Body of pancreas (tissue), 4 donors: ENCODE measurements at regions not wholly inside any gene's neighbourhood (a gene's known extent, or its start where the extent isn't known, plus 50 kb on each side); places are given as distances from the start of the nearest gene placed in this dataset.

Experiments
- ATAC-seq: fragments of 150-250 bp; one replicate; pipeline ENCODE4 v1.9.1; 2016
- DNase-seq, 4 donors: peaks; one replicate each; pipeline ENCODE4 v3.0.0-alpha.2; 2019
- H3K27ac ChIP-seq, 4 donors: fragments of 200-600 bp; sonication (generic); 1 replicate in 3 of 4; 2 replicates in 1 of 4; pipeline versions ENCODE4 v1.5.1 to v1.6.1; 2016 to 2019; ENCODE audit warnings: mild to moderate bottlenecking in 1 of 4, mixed read lengths in 1 of 4, moderate library complexity in 1 of 4
- H3K27me3 ChIP-seq, 2 donors: fragments of 200-600 bp; sonication (generic); one replicate each; pipeline ENCODE4 v1.6.0; 2016; ENCODE audit warnings: mild to moderate bottlenecking in 1 of 2
- H3K36me3 ChIP-seq, 2 donors: fragments of 200-600 bp; sonication (generic); replicated peaks in 1 of 2; 2 replicates each; pipeline ENCODE4 v1.5.1; 2016; ENCODE audit warnings: low read depth in 2 of 2; ENCODE audit not compliant: insufficient read depth in 1 of 2
- H3K4me1 ChIP-seq: fragments of 200-600 bp; sonication (generic); one replicate; pipeline ENCODE4 v1.6.0; 2016
- H3K4me3 ChIP-seq, 2 donors: fragments of 200-600 bp; sonication (generic); 1 replicate in 1 of 2; 2 replicates in 1 of 2; pipeline ENCODE4 v1.5.1; 2016 to 2019
- H3K9me3 ChIP-seq, 3 donors: fragments of 200-600 bp; sonication (generic); 1 replicate in 2 of 3; 2 replicates in 1 of 3; pipeline ENCODE4 v1.5.1; 2016
- POLR2A ChIP-seq, 3 donors: fragments of 450-650 bp; IDR thresholded peaks; one replicate each; pipeline ENCODE4 v1.6.1; 2016; ENCODE audit warnings: antibody characterized with exemption in 3 of 3, mild to moderate bottlenecking in 2 of 3
- WGBS, 2 donors: methylation state at CpG; one replicate each; pipeline ENCODE4 v1.1.5; 2017; 5-methylcytosine and 5-hydroxymethylcytosine counted together
- intact Hi-C: fragments of 100-400 bp; cut with DNase I; formaldehyde crosslinking; loops from one replicate; pipeline ENCODE4 v1.15.1; 2023
- TF ChIP-seq, protein P1 (sequence below), 7 experiments: fragments of 450-650 bp in 4 of 7; fragments of 200-600 bp in 3 of 7; sonication (generic) in 3 of 7; IDR thresholded peaks; one replicate each; pipeline ENCODE4 v1.5.1; 2016 to 2019; ENCODE audit warnings: antibody characterized with exemption in 7 of 7

DNA sequence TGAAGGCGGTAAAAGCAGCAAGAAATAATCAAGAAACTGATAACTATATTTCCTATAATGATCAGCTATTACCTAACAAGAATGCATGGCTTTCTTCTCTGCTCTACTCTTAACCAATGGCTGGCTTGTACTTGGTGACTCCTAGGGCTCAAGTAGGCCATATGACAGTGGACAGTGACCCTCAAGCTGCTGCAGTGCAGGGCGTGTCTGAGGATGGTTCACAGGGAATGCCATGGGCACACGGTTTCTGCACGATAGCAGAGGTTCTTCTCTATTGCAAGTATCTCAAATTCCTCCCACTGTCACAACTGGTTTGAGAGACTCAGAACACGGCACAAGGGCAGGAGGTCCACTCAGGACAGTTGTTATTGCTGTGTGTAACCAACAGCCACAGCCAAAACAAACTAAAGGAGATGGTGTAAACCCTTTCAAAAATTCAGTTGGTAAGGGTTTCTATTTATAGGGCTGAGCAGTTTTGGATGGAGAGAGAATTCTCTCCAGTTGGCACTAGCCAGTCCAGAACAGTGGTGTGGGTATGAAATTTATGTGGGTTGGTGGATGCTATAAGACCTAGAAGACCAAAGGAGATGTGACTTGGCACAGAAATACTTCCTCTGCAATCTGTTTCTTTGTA, 103.2 kb upstream of the ST8SIA2 start:
- Histone ChIP-seq H3K4me1 (no peaks in the 10 kb centered on the region), H3K4me3 (no peak overlapping the region), H3K36me3 (no peaks in the 10 kb centered on the region), H3K27me3 (no peaks in the 10 kb centered on the region), H3K9me3 (no peaks in the 10 kb centered on the region), H3K27ac (no peak overlapping the region)
- no peak for ATAC-seq
- intact Hi-C loops: no loop called here
- DNase-seq: no peak
- WGBS, 2 donors: 85% methylated on average over 5 of the region's 5 CpGs
- TF ChIP-seq POLR2A (IDR thresholded peaks at IDR 0.05): no peak
- TF ChIP-seq, protein P1, sequence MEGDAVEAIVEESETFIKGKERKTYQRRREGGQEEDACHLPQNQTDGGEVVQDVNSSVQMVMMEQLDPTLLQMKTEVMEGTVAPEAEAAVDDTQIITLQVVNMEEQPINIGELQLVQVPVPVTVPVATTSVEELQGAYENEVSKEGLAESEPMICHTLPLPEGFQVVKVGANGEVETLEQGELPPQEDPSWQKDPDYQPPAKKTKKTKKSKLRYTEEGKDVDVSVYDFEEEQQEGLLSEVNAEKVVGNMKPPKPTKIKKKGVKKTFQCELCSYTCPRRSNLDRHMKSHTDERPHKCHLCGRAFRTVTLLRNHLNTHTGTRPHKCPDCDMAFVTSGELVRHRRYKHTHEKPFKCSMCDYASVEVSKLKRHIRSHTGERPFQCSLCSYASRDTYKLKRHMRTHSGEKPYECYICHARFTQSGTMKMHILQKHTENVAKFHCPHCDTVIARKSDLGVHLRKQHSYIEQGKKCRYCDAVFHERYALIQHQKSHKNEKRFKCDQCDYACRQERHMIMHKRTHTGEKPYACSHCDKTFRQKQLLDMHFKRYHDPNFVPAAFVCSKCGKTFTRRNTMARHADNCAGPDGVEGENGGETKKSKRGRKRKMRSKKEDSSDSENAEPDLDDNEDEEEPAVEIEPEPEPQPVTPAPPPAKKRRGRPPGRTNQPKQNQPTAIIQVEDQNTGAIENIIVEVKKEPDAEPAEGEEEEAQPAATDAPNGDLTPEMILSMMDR (IDR thresholded peaks at IDR 0.05): no peak

DNA sequence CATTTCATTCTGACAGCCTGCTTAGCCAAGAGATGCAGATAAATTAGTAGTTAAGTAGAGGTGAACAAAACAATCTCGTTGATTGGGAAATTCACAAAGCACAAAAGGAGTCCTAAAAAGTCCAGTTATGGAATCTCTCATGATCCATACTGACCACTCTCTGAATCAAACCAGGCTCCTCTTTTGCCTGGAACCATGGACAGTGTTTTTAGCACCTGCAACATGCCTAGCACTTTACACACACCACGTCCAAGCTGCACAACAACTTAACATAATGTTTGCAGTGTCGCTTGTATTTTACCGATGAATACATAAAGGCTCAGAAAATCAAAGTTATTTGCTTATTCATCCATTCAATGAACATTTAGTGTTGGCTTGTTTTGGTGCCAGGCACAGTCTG, 101.8 kb upstream of the ST8SIA2 start:
- WGBS, 2 donors: 55 to 57% methylated on average over 4 of the region's 4 CpGs
- Histone ChIP-seq H3K4me3 (no peak overlapping the region), H3K36me3 (no peaks in the 10 kb centered on the region), H3K27me3 (no peaks in the 10 kb centered on the region), H3K4me1 (no peaks in the 10 kb centered on the region), H3K27ac (no peak overlapping the region), H3K9me3 (no peaks in the 10 kb centered on the region)
- ATAC-seq (no peak), DNase-seq (no peak)
- no peak for TF ChIP-seq POLR2A (IDR thresholded peaks at IDR 0.05)
- TF ChIP-seq, protein P1 (IDR thresholded peaks at IDR 0.05): no peak
- intact Hi-C loops: no loop called here

DNA sequence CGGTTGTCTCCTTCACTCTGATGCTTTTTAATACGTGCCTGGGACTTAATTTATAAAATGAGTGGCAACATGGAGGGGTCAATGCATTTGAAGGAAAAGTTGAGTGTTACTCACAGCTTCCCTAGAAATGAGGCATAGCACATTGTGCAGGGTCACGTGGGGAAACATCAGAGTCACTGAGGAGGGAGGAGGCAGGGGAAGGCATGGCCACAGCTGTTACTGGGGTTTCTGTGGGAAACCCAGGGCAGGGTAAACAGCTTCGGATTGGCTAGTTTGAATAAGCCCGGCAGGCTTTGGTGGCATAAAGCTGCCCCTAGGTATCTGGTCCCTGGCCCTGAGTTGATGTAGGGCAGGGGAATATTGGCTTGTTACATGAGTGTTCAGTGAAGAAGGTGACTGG, 98.9 kb upstream of the ST8SIA2 start:
- no peak for ATAC-seq
- no peaks in the 10 kb centered on the region for H3K27me3 ChIP-seq

DNA sequence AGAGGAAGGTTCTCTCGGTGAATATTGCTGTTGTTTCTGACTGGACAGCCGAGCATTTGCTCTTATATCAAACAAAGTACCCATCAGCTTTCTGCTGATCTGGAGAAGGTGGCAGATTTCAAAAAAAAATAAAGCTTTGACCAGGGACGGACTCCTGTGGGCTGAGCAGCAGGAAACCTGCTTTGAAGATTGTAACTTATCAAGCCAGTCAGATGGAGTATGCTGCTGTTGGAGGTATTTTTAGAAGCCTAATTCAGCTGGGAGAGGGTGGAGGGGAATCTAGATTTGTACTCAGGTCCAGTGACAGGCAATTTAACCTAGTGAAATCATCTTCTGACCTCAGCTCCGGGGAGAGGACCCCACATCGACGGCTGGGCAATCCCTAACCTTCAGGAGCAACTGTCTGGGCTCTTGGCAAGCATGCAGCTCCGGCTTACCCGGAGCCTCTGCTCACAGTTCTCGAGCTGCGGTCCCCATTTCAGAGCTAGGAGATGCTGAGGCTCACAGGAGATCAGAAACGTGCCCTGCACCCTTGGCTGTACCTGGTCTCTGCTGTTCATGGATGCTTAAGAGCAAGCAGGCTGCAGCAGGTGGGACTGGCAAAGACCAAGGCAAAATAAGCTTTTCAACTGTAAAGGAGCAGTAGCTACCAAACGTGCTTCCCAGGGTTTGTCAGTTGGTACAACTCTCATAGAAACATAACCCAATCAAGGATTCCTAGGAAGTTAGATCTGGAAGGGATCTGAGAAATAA, 89.3 kb upstream of the ST8SIA2 start:
- H3K36me3 ChIP-seq: no peaks in the 10 kb centered on the region
- ATAC-seq (no peak), DNase-seq (no peak)
- no peaks in the 10 kb centered on the region for H3K9me3 ChIP-seq
- no peaks in the 10 kb centered on the region for H3K27me3 ChIP-seq
- no peak overlapping the region for H3K4me3 ChIP-seq
- 28 to 30% methylated on average over 5 to 12 of the region's 12 CpGs for WGBS, 2 donors
- no peak for TF ChIP-seq POLR2A (IDR thresholded peaks at IDR 0.05)
- TF ChIP-seq, protein P1 (IDR thresholded peaks at IDR 0.05): no peak
- intact Hi-C loops: no loop called here
- H3K4me1 ChIP-seq: no peaks in the 10 kb centered on the region
- no peak overlapping the region for H3K27ac ChIP-seq

More for the DNA sequence above, 98.9 kb upstream of the ST8SIA2 start:
- intact Hi-C loops: no loop called here
- Histone ChIP-seq H3K9me3 (no peaks in the 10 kb centered on the region), H3K4me3 (no peak overlapping the region), H3K4me1 (no peaks in the 10 kb centered on the region), H3K36me3 (no peaks in the 10 kb centered on the region), H3K27ac (no peak overlapping the region)
- TF ChIP-seq, protein P1 (IDR thresholded peaks at IDR 0.05): no peak
- TF ChIP-seq POLR2A (IDR thresholded peaks at IDR 0.05): no peak
- WGBS, 2 donors: 34 to 37% methylated on average over 5 of the region's 5 CpGs
- DNase-seq: no peak
